Transverse colon (tissue), 4 donors: ENCODE measurements at regions not wholly inside any gene's neighbourhood (a gene's known extent, or its start where the extent isn't known, plus 50 kb on each side); places are given as distances from the start of the nearest gene placed in this dataset.

Experiments
- CTCF ChIP-seq, 5 experiments: fragments of 200-600 bp in 3 of 5; fragments of 450-650 bp in 2 of 5; sonication (generic) in 3 of 5; IDR thresholded peaks; 1 replicate in 2 of 5; 2 replicates in 3 of 5; pipeline ENCODE4 v1.5.1; 2016 to 2017; ENCODE audit warnings: antibody characterized with exemption in 5 of 5, inconsistent platforms in 3 of 5, mild to moderate bottlenecking in 2 of 5, moderate library complexity in 1 of 5
- EP300 ChIP-seq: sonication (generic); formaldehyde crosslinking; IDR thresholded peaks from one replicate; pipeline ENCODE4 v1.6.1; 2017; ENCODE audit warnings: antibody characterized with exemption, low read depth
- POLR2A ChIP-seq: fragments of 450-650 bp; IDR thresholded peaks from one replicate; pipeline ENCODE4 v1.6.1; 2016; ENCODE audit warnings: antibody characterized with exemption, mild to moderate bottlenecking, moderate library complexity
- POLR2AphosphoS5 ChIP-seq, 3 donors: sonication (generic); formaldehyde crosslinking; IDR thresholded peaks; one replicate each; pipeline ENCODE4 v1.6.1; 2016; ENCODE audit warnings: antibody characterized with exemption in 3 of 3

- no peak for TF ChIP-seq CTCF (IDR thresholded peaks at IDR 0.05)
- TF ChIP-seq POLR2AphosphoS5 (IDR thresholded peaks at IDR 0.05), result peak in 2 of 3 donors; percentile 50 to 51
- TF ChIP-seq POLR2A, result no peak
- TF ChIP-seq EP300, result no peak
Observed at GRCh38 chr11:57903441-57904123, 120.1 kb upstream of the OR9Q1 start.
